22Rv1 (cell line): ENCODE measurements at regions not wholly inside any gene's neighbourhood (a gene's known extent, or its start where the extent isn't known, plus 50 kb on each side); places are given as distances from the start of the nearest gene placed in this dataset.

Experiments
- CTCF ChIP-seq: fragments of 450-650 bp; IDR thresholded peaks from 2 replicates; pipeline ENCODE4 v1.5.1; 2017; ENCODE audit warnings: mild to moderate bottlenecking
- ZFX ChIP-seq: fragments of 450-650 bp; IDR thresholded peaks from 2 replicates; pipeline ENCODE4 v1.6.1; 2017; ENCODE audit warnings: antibody characterized with exemption, borderline replicate concordance

- TF ChIP-seq ZFX (no peak), CTCF (no peak)
Observed at GRCh38 chrX:125926295-125926694, 239.8 kb downstream of the DCAF12L2 start.
